Stimulated activated CD4-positive, alpha-beta T cell treated with anti-CD3 and anti-CD28 coated beads, TNF-alpha, amount 100 ng/mL, for 48 hours (primary cell): ENCODE measurements at regions not wholly inside any gene's neighbourhood (a gene's known extent, or its start where the extent isn't known, plus 50 kb on each side); places are given as distances from the start of the nearest gene placed in this dataset.

Source experiments
- DNase-seq, 3 donors: peaks; one replicate each; pipeline ENCODE4 v3.0.0-alpha.2; 2020; ENCODE audit warnings: low read depth in 3 of 3

DNA sequence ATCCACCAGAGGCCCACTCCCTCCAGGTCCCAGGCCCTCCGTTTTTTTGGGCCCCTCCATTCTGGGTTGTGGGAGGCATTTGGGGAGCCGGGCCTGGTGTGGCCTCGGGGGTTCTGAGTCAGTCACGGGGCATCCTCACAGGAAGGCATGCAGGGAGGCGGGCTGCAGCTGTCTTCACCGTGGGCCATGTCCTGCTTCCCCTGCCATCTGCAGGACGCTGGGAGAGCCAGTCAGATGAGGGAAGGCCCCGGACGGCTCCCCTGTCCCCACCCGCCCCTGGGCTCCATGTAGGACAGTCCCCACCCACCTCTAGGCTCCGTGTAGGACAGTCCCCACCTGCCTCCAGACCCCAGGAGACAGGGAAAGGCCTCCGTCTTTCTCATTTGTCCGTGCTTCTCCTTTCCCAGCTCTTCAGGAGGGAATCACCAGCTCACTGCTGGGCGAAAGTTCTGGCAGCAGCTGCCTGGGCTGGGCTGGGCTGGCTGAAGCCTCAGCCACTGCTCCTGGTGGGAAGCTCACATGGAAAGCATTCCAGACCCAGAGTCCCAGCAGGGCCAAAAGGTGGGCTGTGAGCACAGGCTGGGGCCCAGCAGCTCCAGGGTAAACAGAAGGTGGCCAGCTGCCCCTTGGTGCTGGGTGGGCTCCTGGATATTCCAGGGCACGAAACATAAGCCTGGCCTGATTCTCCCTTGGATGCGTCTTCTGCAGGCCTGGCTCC lies 217.8 kb downstream of the KIF26A start:
- no peak for DNase-seq

GRCh38 chr14:104356738-104357688 lies 218.6 kb downstream of the KIF26A start:
- no peak for DNase-seq

DNA sequence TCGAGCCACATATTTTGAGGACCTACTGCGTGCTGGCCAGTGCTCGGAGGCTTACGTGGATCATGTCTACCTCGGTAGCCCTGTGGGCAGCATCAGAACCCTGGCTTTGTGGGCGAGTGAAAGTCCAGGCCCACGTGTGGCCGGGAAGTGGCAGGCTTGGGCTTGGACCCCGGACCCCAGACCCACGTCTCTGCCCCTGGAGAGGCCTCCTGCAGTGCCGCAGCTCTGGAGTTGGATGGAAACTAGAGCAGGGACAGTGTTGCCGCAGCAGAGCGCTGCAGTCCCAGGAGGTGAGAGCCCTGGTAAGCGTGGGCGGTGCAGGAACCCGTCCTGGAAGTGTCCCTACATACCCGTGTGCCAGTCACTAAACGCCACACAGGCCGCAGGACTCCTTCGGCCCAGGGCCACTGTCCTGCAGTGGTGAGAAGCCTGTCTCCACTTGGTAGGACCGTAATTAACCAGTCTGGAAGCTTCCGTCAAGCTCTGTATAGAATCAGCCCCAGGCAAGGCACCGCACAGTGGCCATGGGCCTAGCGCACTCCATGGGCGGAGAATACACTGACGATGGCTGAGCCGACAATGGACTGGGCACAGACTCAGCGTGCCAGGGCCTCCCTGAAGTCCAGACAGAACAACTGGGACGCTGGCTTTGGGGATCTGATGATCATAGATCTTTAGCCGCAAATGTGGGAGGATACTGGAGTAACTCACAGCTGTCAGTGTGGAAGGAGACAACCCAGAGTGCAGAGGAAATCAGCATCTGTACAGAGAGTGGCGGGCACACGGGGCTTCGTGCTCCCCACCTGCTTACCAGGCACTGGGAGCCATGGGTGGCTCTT lies 219.5 kb downstream of the KIF26A start:
- no peak for DNase-seq

DNA sequence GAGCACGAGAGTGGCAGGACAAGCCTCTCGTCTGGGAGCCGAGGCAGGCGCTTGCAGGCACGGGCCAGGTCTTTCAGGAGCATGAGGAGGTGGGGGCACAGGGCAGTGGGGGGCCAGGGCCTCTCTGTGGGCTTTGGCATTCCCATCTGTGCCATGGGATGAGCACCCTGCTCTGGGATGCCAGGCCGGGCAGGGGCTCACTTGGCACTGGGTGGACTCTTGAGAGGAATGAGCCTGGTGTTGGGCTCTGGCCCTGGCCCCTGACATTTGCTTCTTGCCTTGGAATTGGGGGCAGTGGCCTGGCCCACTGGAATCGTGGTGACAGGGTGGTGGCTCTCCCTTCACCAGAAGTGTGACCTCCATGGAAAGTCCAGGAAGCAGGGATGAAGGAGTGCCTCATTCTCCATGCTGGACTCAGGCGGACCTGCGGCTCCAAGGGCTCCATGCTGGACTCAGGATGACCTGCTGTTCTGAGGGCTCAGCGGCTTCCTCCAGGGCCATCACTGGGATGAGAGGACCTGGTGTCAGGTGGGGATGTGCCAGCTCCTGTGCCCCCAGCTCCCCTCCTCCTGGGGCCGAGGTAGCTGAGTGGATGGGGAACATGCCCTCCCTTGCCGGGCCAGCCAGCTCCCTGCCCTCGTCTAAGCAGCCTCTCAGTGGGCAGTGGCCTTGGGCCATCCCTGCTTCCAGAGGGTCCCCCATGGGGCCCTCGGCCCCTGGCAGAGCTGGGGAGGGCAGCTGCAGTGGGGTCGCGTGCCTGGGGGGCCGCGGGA lies 220.3 kb downstream of the KIF26A start:
- DNase-seq: no peak

- no peak for DNase-seq
Observed at GRCh38 chr14:104359301-104359968, 220.1 kb upstream of the C14orf180 start.

GRCh38 chr14:104359969-104360442 lies 219.6 kb upstream of the C14orf180 start:
- DNase-seq: no peak

GRCh38 chr14:104360501-104360900 lies 219.1 kb upstream of the C14orf180 start:
- no peak for DNase-seq

DNA sequence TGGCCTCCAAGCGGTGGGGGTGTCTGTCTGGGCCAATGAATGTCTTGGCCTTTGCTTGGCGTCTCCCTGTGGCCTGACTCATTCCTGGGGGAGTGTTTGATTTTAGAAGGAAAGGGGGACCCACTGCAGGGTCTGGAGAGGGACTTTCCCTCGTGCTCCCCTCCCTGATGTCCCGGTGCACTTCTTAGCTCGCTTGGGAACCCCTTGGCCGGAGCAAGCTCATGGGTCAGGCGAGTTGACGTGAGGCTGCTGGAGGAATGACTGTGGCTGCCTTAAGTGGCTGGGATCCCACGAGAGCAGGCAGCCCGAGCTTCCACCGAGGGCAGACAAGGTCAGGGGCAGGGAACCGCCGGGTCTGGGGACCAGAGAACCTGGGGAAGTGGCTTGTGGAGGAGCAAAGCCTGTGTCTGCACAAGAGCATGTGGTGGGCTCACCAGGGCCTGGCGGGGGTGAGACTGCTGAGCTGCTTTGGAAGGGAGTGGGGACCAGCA lies 218.4 kb upstream of the C14orf180 start:
- DNase-seq: no peak

- no peak for DNase-seq
Observed at GRCh38 chr14:104361921-104362681, 217.5 kb upstream of the C14orf180 start.

DNA sequence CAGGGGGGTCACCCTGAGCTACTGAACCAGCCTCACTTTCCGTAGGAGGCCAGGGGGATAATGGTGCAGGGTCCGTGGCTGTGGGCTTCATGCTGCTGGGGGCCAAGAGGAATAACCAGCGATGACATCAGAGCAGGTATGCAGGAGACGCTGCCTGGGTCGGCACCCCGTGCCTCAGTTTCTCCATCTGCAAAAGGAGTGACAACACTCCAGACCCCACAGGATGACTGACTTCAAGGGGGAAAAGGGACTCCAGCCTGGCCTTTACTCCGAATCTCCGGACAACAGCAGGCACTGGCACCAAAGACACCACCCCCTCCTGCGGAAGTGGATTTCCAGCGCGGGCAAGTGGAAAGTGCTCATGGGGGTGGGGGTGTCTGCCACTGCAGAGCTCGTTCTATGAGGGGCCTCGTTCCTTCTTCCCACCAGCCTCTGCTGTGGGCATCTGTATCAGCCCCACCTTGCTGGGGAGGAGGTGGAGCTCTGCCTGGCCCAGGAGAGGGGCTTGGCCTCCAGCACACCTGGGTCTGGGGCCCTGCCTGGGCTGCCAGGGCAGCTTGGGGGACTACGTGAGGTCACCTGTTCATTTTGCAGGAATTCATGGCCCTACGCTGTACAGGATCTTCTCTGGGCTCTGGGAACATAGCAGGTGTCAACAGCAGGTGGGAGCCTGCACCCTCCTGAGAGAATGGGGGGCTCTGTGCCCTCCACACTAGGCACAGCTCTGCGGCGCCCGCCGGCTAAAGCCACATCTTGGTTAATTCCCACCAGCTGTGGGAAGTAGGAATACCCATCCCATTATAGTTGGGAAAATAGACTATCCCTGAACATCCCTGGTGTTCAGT lies 216.6 kb upstream of the C14orf180 start:
- no peak for DNase-seq

DNA sequence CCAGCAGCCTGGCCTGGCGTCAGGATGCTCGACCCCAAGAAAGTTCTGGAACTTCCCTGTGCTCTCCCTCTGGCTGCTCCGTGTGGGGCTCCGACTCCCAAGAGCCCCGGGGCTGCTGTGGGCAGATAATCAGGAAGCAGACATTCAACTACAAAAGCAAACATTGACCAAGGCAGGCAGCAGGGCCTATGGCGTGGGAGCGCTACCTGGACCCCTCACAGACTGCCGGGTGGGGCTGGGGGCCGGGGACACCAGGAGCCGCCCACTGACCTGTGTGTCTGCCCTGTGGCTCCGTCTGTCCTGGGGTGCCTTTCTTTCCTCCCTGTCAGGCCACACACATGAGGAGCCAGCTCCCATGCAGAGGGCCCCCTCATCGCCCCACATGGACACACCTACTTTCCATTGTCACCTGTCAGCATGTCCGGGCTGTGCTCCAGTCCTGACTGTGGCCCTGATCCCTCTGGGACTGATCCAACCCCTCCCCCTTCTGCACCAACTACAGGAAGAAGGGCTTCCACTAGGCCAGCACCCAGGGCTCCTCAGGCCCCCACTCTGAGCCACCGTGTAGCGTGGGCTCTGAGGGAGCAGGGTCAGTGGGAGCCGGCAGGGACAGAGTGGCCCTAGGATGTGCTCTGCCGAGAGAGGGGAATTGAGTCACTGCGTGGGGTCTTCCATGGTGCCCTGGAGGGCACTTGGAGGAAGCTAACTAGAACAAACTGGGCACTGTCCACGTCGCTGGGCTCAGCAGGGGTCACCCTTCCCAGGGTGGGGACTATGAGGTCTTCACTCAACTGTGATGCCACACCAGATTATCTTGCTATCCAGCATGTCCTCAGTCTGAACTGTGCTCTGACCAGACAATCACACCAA lies 215.4 kb upstream of the C14orf180 start:
- no peak for DNase-seq

- DNase-seq: no peak
Observed at GRCh38 chr14:104364830-104365229, 214.7 kb upstream of the C14orf180 start.

DNA sequence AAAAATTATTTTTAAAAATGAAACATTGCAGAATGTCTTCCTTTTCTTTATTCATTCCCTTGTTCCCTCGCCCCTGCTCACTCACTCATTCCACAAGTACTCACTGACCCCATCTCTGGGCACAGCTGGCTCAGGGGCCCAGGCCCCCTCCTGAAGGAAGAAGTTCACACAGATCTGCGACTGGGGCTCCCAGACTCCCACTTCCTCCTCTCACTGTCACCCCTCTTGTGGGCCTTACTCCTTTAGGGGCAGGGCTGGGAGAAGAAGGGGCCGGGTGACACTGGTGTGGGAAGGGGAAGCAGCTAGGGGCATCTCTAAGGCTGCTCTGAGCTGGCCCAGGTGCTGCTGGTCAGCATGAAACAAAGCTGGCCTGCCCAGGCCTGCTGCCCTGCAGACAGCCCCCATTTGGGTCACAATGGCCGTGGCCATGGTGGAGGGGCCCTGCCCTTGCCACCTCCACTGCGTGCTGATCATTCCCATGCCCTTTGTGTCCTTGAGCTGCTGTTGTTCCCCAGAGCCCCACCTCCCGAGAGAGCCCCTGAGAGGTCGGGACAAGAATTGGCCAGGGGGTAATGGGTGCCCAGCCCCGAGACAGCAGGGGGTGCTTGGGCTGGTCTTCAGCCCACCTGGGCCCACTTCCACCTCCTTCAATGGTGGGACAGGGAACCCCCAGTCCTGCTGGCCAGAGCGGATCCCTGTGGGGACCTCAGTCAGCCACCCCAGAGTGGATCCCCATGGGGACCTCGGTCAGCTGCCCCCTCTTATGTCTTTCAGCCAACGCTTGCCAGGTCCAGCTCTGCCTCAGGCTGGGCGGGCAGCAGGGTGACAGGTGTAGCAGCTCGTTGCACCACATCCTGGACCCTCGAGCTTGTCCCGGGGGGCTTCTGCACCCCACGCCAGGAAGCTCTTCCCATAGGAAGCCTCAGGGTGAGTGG lies 212.4 kb upstream of the C14orf180 start:
- DNase-seq: no peak

DNA sequence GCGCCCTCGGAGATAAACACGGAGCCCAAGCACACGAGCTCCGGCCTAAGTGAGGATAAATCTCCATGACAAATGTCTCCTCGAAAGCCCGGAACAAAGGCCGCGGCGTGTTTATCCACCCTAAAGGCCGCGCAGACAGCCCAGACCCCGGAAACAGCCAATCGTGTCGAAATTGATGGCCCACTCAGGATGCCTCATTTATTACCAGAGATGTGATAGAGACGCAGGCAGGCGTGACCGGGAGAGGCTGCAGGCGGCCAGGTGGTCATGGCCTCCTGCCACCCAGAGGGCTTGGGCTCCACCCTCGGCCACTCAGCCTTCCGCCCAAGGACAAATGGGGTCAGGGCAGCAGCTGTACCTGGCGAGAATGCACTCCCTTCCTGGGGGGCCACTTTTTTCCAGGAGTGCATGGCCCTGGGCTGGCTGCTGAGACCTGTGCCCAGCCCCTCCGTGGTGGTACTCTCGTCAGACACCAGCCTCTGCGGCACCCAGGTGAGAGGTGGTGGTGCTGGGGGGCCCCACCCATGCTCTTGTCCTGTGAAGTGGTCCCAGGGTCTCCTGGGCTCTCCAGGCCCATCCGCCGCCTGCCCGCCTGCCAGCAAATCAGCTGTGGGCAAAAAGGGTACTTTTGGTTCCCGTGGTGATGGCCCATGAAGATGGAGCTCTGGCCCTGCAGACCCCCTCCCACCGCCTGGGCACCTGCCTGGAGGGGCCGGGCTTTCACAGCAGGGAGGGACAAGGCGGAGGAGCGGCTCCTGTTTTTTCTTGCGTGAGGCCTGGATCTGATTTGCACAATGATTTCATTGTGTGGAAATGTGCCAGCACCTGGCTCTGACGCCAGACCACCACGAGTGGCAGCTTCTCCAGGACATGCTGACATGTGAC lies 211.5 kb upstream of the C14orf180 start:
- DNase-seq: no peak

DNA sequence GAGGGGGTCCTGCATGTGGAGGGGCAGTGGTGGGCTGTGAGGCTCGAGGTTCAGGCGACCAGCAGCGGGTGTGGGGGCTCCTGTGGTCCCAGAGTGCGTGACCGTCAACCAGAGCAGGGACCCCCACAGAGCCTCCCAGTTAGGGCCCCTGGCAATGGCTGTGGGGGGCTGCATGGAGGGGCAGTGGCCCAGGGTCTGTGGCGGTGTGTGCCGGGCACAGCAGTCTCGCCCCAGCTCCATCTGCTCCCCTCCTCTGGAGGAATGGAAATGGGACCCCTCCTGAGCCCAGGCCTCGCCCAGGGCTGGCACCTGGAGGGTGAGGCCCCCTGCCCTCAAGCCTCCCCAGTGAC lies 210.8 kb upstream of the C14orf180 start:
- no peak for DNase-seq

DNA sequence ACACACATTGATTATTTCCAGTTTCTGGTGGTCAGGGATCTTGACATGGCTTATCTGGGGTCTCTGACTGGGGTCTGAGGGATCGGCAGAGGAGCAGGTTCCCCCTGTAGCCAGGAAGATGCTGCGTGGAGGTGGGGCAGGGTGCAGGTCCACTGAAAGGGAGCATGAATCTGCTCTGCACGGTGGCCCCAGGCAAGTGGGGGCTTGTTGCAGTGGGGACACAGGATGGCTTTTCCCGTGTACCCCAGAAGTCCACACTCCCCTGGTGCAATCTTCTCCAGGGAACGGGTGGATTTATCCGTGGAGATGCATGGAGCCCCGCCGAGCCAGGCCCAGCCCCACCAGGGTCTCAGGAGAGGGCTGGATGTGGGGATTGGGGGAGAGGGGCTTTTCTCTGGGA lies 210.4 kb upstream of the C14orf180 start:
- no peak for DNase-seq
